GM21529 (cell line): ENCODE measurements at regions not wholly inside any gene's neighbourhood (a gene's known extent, or its start where the extent isn't known, plus 50 kb on each side); places are given as distances from the start of the nearest gene placed in this dataset.
A peak's percentile ranks its signal among the peaks of the same experiment; 100 is the strongest.
"Not testable (repeated sequence)": the region's sequence is repeated elsewhere in the genome, so short reads cannot be mapped to it uniquely, and the experiment has no call there.

Experiments
- ATAC-seq: cut with Tn5 transposase; IDR thresholded peaks from one replicate; pipeline ENCODE4 v1.9.1; 2021; ENCODE audit not compliant: unreplicated experiment

- no peak for ATAC-seq
Measured at GRCh38 chr9:85487872-85488271, 253.9 kb downstream of the AGTPBP1 start.

- ATAC-seq, result no peak
Measured at GRCh38 chr9:85484235-85484634, 257.5 kb downstream of the AGTPBP1 start.

- no peak for ATAC-seq
Measured at GRCh38 chr9:85483208-85483607, 258.5 kb downstream of the AGTPBP1 start.

GRCh38 chr9:85479305-85479704 is 262.4 kb downstream of the AGTPBP1 start:
- ATAC-seq, result no peak

GRCh38 chr9:85478847-85479246 is 262.9 kb downstream of the AGTPBP1 start:
- no peak for ATAC-seq

- ATAC-seq, result not testable (repeated sequence)
Measured at GRCh38 chr9:85474896-85475295, 266.9 kb downstream of the AGTPBP1 start.

GRCh38 chr9:85471791-85472190 is 270.0 kb downstream of the AGTPBP1 start:
- ATAC-seq, result no peak

GRCh38 chr9:85469041-85469440 is 272.7 kb downstream of the AGTPBP1 start:
- no peak for ATAC-seq

GRCh38 chr9:85466834-85467233 is 274.9 kb downstream of the AGTPBP1 start:
- ATAC-seq, result no peak

- ATAC-seq, result not testable (repeated sequence)
Measured at GRCh38 chr9:85458114-85458864, 283.5 kb downstream of the AGTPBP1 start.

- ATAC-seq, result no peak
Measured at GRCh38 chr9:85453850-85454249, 287.9 kb downstream of the AGTPBP1 start.

GRCh38 chr9:85452841-85453240 is 288.9 kb downstream of the AGTPBP1 start:
- no peak for ATAC-seq

- ATAC-seq, result no peak
Measured at GRCh38 chr9:85451680-85452079, 290.1 kb downstream of the AGTPBP1 start.

GRCh38 chr9:85445887-85446286 is 295.9 kb downstream of the AGTPBP1 start:
- no peak for ATAC-seq

GRCh38 chr9:85444243-85444642 is 297.5 kb downstream of the AGTPBP1 start:
- ATAC-seq, result no peak

GRCh38 chr9:85443190-85443598 is 298.6 kb downstream of the AGTPBP1 start:
- ATAC-seq, result peak; percentile 82

- no peak for ATAC-seq
Measured at GRCh38 chr9:85439791-85440190, 302.0 kb downstream of the AGTPBP1 start.

GRCh38 chr9:85433956-85434355 is 307.8 kb downstream of the AGTPBP1 start:
- not testable (repeated sequence) for ATAC-seq

GRCh38 chr9:85433551-85433950 is 308.2 kb downstream of the AGTPBP1 start:
- not testable (repeated sequence) for ATAC-seq

GRCh38 chr9:85433046-85433445 is 308.7 kb downstream of the AGTPBP1 start:
- no peak for ATAC-seq

GRCh38 chr9:85432599-85432998 is 309.2 kb downstream of the AGTPBP1 start:
- peak; percentile 62 for ATAC-seq

- no peak for ATAC-seq
Measured at GRCh38 chr9:85431339-85432102, 310.2 kb downstream of the AGTPBP1 start.
